NT2/D1 (cell line): ENCODE measurements at regions not wholly inside any gene's neighbourhood (a gene's known extent, or its start where the extent isn't known, plus 50 kb on each side); places are given as distances from the start of the nearest gene placed in this dataset.
"Not testable (repeated sequence)": the region's sequence is repeated elsewhere in the genome, so short reads cannot be mapped to it uniquely, and the experiment has no call there.

Source experiments
- SUZ12 ChIP-seq: IDR thresholded peaks from 2 replicates; pipeline ENCODE4 v1.6.1; 2011; ENCODE audit not compliant: insufficient read length, insufficient read depth; ENCODE audit errors: extremely low read depth
- YY1 ChIP-seq: IDR thresholded peaks from 2 replicates; pipeline ENCODE4 v1.6.1; 2011; ENCODE audit not compliant: insufficient read length, insufficient read depth
- ZNF274 ChIP-seq: IDR thresholded peaks from 2 replicates; pipeline ENCODE4 v1.6.1; 2011; ENCODE audit warnings: mild to moderate bottlenecking, low read depth, low read length

- not testable (repeated sequence) for TF ChIP-seq YY1, ZNF274, SUZ12
These were observed 94.8 kb upstream of the UNC5B start for GRCh38 chr10:71117589-71117988.
